Endothelial cell of umbilical vein (primary cell): ENCODE measurements at regions not wholly inside any gene's neighbourhood (a gene's known extent, or its start where the extent isn't known, plus 50 kb on each side); places are given as distances from the start of the nearest gene placed in this dataset.

Experiments used
- BruUV-seq: library from RNA; stranded (reverse); fragments of 400-500 nt; replicated peaks from 2 replicates; lab custom pipeline; 2021; lab: Mats Ljungman, UMichigan
- CTCF ChIA-PET: fragments of 300-600, 350-600 bp; sonication (Branson Sonifier 250); formaldehyde crosslinking; loops from one replicate; lab custom pipeline; 2021; ENCODE audit warnings: antibody characterized with exemption, inconsistent platforms; lab: Charles Lee
- POLR2A ChIA-PET: fragments of 300-600, 350-600 bp; sonication (Branson Sonifier 250); formaldehyde crosslinking; loops from one replicate; lab custom pipeline; 2021; ENCODE audit warnings: antibody characterized with exemption, inconsistent platforms; lab: Charles Lee
- DNase-seq: peaks from one replicate; pipeline ENCODE4 v3.0.0-alpha.2; 2011; ENCODE audit warnings: low read depth, low spot score
- FAIRE-seq: peaks from 2 replicates; lab custom pipeline; 2011; peaks lifted over from hg19 to GRCh38; lab: Jason Lieb, UNC
- H2AFZ ChIP-seq: 2 replicates; pipeline ENCODE4 v1.6.0; 2012; ENCODE audit warnings: low read depth, low read length, control low read depth, inconsistent platforms
- H3K27ac ChIP-seq: 2 replicates; pipeline ENCODE4 v1.5.1; 2011; ENCODE audit warnings: low read depth, mild to moderate bottlenecking, control low read depth, low read length, moderate library complexity; ENCODE audit not compliant: insufficient read depth
- H3K27me3 ChIP-seq, 2 experiments: 2 replicates each; pipeline versions ENCODE4 v1.6.0 to v1.6.1; 2011; ENCODE audit warnings: low read length in 2 of 2, mixed read lengths in 1 of 2; ENCODE audit not compliant: control insufficient read depth in 2 of 2, insufficient read depth in 2 of 2
- H3K36me3 ChIP-seq, 2 experiments: 2 replicates in 1 of 2; 3 replicates in 1 of 2; pipeline ENCODE4 v1.5.1; 2011; ENCODE audit warnings: low read length in 2 of 2, mild to moderate bottlenecking in 1 of 2, moderate library complexity in 1 of 2; ENCODE audit not compliant: control insufficient read depth in 2 of 2, insufficient read depth in 2 of 2; ENCODE audit errors: extremely low read depth in 1 of 2
- H3K4me1 ChIP-seq: 3 replicates; pipeline ENCODE4 v1.5.1; 2011; ENCODE audit warnings: mild to moderate bottlenecking, low read length; ENCODE audit not compliant: control insufficient read depth, insufficient read depth; ENCODE audit errors: extremely low read depth
- H3K4me2 ChIP-seq: 2 replicates; pipeline ENCODE4 v1.6.1; 2011; ENCODE audit warnings: low read length, control low read depth, mixed read lengths; ENCODE audit not compliant: insufficient read depth
- H3K4me3 ChIP-seq, 3 experiments: fragments of 200-600 bp in 1 of 3; sonication (generic), shearing (Covaris generic) in 1 of 3; replicated peaks in 1 of 3; 2 replicates each; pipeline ENCODE4 v1.5.1; 2011 to 2016; ENCODE audit warnings: control low read depth in 3 of 3, low read length in 3 of 3, mild to moderate bottlenecking in 2 of 3, inconsistent platforms in 1 of 3, low read depth in 1 of 3, moderate library complexity in 1 of 3; ENCODE audit not compliant: insufficient read depth in 1 of 3
- H3K79me2 ChIP-seq: 2 replicates; pipeline ENCODE4 v1.6.0; 2012; ENCODE audit warnings: low read length, inconsistent platforms; ENCODE audit not compliant: control insufficient read depth, insufficient read depth
- H3K9ac ChIP-seq: replicated peaks from 2 replicates; pipeline ENCODE3; 2011; ENCODE audit warnings: low read length, control low read depth; ENCODE audit not compliant: insufficient read depth; ENCODE audit errors: extremely low read depth
- H3K9me1 ChIP-seq: replicated peaks from 3 replicates; pipeline ENCODE4 v1.6.0; 2011; ENCODE audit warnings: mild to moderate bottlenecking, low read length; ENCODE audit not compliant: control insufficient read depth, insufficient read depth; ENCODE audit errors: extremely low read depth
- H3K9me3 ChIP-seq: replicated peaks from 2 replicates; pipeline ENCODE4 v1.5.1; 2012; ENCODE audit warnings: low read length, inconsistent platforms; ENCODE audit not compliant: control insufficient read depth, insufficient read depth
- H4K20me1 ChIP-seq: replicated peaks from 2 replicates; pipeline ENCODE3; 2011; ENCODE audit warnings: mild to moderate bottlenecking, low read length; ENCODE audit not compliant: control insufficient read depth, insufficient read depth; ENCODE audit errors: extremely low read depth
- CTCF ChIP-seq, 2 donors: IDR thresholded peaks; 1 replicate in 1 of 2; 2 replicates in 1 of 2; pipeline ENCODE4 v1.5.1; 2011; ENCODE audit warnings: low read length in 2 of 2, mild to moderate bottlenecking in 2 of 2, moderate library complexity in 2 of 2, control low read depth in 1 of 2, inconsistent platforms in 1 of 2, low read depth in 1 of 2; ENCODE audit not compliant: insufficient read depth in 1 of 2; ENCODE audit errors: extremely low read depth in 1 of 2
- EZH2 ChIP-seq: IDR thresholded peaks from 2 replicates; pipeline ENCODE4 v1.6.1; 2012; ENCODE audit warnings: borderline replicate concordance, low read depth, mild to moderate bottlenecking, moderate library complexity, low read length, inconsistent platforms; ENCODE audit not compliant: severe bottlenecking
- FOS ChIP-seq: IDR thresholded peaks from 2 replicates; pipeline ENCODE4 v1.6.1; 2011; ENCODE audit warnings: mild to moderate bottlenecking, low read length, moderate library complexity, borderline replicate concordance; ENCODE audit not compliant: insufficient read depth
- GATA2 ChIP-seq: IDR thresholded peaks from 2 replicates; pipeline ENCODE4 v1.7.0; 2011; ENCODE audit warnings: low read depth, mild to moderate bottlenecking, moderate library complexity, mixed read lengths, low read length; ENCODE audit not compliant: insufficient read length, insufficient read depth
- JUN ChIP-seq: IDR thresholded peaks from 2 replicates; pipeline ENCODE4 v1.6.1; 2011; ENCODE audit warnings: borderline replicate concordance, low read depth; ENCODE audit not compliant: insufficient read length, insufficient read depth
- MAX ChIP-seq: IDR thresholded peaks from 2 replicates; pipeline ENCODE4 v1.6.1; 2011; ENCODE audit not compliant: insufficient read depth, insufficient read length
- POLR2A ChIP-seq: IDR thresholded peaks from 2 replicates; pipeline ENCODE4 v1.6.1; 2012; ENCODE audit warnings: low read depth, mild to moderate bottlenecking, control low read depth, low read length
- POLR2AphosphoS5 ChIP-seq: IDR thresholded peaks from 2 replicates; pipeline ENCODE4 v1.6.1; 2012; ENCODE audit warnings: low read depth, mild to moderate bottlenecking, control low read depth, low read length, moderate library complexity; ENCODE audit not compliant: insufficient read depth
- dilution Hi-C: fragments of 300-500 bp; cut with MboI; formaldehyde crosslinking; loops from one replicate; pipeline ENCODE4 v1.15.0; 2019; ENCODE audit warnings: low sequenced_read_pairs; ENCODE audit not compliant: extremely low pct_ligation_motif_present
- intact Hi-C: fragments of 100-400 bp; cut with micrococcal nuclease; formaldehyde crosslinking; loops from one replicate; pipeline ENCODE4 v1.10.0; 2022

GRCh38 chr7:106484562-106484961, 176.4 kb downstream of the CCDC71L start:
- Histone ChIP-seq H3K9ac (no peak overlapping the region), H3K27me3 (no peaks in the 10 kb centered on the region), H3K9me3 (no peaks in the 10 kb centered on the region), H2AFZ (no peak overlapping the region), H3K4me2 (peak overlapping the region; percentile 13), H3K79me2 (no peaks in the 10 kb centered on the region), H3K27ac (peak overlapping the region; percentile 54), H3K9me1 (no peaks in the 10 kb centered on the region), H3K4me1 (peaks cover 13% of the 10 kb centered on the region), H4K20me1 (no peaks in the 10 kb centered on the region), H3K36me3 (no peaks in the 10 kb centered on the region), H3K4me3 (no peak overlapping the region)
- no peak for TF ChIP-seq EZH2
- ChIA-PET POLR2A (no interaction called here), CTCF (interaction anchor here (1.0 to 2.3 kb wide), 6 partner anchors 9 to 308 kb away, joined by 3 to 13 read pairs (median 7); no protein-coding TSS in a partner anchor)
- BruUV-seq, result TSS peak; percentile 93
- FAIRE-seq (no peak), DNase-seq (no peak)
- intact Hi-C loops, result no loop called here
- dilution Hi-C loops, result no loop called here

- POLR2A ChIA-PET, result no interaction called here
- DNase-seq (no peak), FAIRE-seq (no peak)
- no peak overlapping the region for H2AFZ ChIP-seq
- no peaks in the 10 kb centered on the region for H3K9me1 ChIP-seq
- intact Hi-C loops (no loop called here), dilution Hi-C loops (no loop called here)
- H3K9ac ChIP-seq, result no peak overlapping the region
- no TSS peak for BruUV-seq
- peaks cover 13% of the 10 kb centered on the region for H3K4me1 ChIP-seq
- no peaks in the 10 kb centered on the region for H3K9me3 ChIP-seq
- H3K4me2 ChIP-seq, result no peak overlapping the region
- no peak overlapping the region for H3K4me3 ChIP-seq
- TF ChIP-seq FOS, result no peak
- no peak for TF ChIP-seq MAX
- TF ChIP-seq GATA2, result no peak
- TF ChIP-seq EZH2, result no peak
- TF ChIP-seq POLR2A, result no peak
- TF ChIP-seq POLR2AphosphoS5, result no peak
- TF ChIP-seq JUN, result no peak
- no peak for TF ChIP-seq CTCF (IDR thresholded peaks at IDR 0.05; ENCODE audit: extremely low read depth in 1 of 2, insufficient read depth in 1 of 2, low read depth in 1 of 2, low read length in 2 of 2)
- H3K27me3 ChIP-seq, result no peaks in the 10 kb centered on the region
- no peaks in the 10 kb centered on the region for H3K79me2 ChIP-seq
- CTCF ChIA-PET, result interaction anchor here (0.9 to 1.0 kb wide), 2 partner anchors 23 to 61 kb away, joined by 3 read pairs; no protein-coding TSS in a partner anchor
- H4K20me1 ChIP-seq, result no peaks in the 10 kb centered on the region
- no peak overlapping the region for H3K27ac ChIP-seq
- no peaks in the 10 kb centered on the region for H3K36me3 ChIP-seq
These were observed 178.9 kb downstream of the CCDC71L start for GRCh38 chr7:106482091-106482490.
